Mononuclear cell (primary cell): ENCODE measurements at regions not wholly inside any gene's neighbourhood (a gene's known extent, or its start where the extent isn't known, plus 50 kb on each side); places are given as distances from the start of the nearest gene placed in this dataset.

Experiments
- H3K27me3 ChIP-seq: 2 replicates; pipeline ENCODE4 v1.6.0; 2011; ENCODE audit warnings: low read length, control low read depth; ENCODE audit not compliant: insufficient read depth
- H3K4me1 ChIP-seq: 2 replicates; pipeline ENCODE4 v1.5.1; 2011; ENCODE audit warnings: mild to moderate bottlenecking, low read length, control low read depth; ENCODE audit not compliant: insufficient read depth
- H3K4me3 ChIP-seq: 2 replicates; pipeline ENCODE4 v1.5.1; 2011; ENCODE audit warnings: mild to moderate bottlenecking, low read length, moderate library complexity
- H3K9me3 ChIP-seq: 2 replicates; pipeline ENCODE4 v1.5.1; 2011; ENCODE audit warnings: low read depth, mild to moderate bottlenecking, control low read depth, low read length

DNA sequence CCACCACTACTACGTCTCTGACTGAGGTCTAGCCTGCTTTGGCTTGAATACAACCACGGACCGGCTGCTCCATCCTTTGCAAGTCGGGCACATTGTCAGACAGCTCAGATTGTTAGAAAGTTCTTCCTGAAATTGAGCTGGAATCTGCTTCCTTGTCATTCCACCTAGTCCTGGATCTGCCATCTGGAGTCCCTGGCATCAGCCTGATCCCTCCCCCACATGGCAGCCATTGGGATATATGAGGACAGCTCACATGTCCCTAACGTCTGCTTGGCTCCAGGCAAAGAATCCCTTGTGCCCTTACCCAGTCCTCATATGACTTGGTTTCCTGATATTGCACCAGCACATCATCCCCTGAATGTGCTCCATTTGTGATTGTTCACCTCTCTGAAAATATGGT is 56.3 kb upstream of the SYT6 start:
- H3K4me3 ChIP-seq, result no peak overlapping the region
- H3K9me3 ChIP-seq, result no peaks in the 10 kb centered on the region
- H3K27me3 ChIP-seq, result peaks cover 25% of the 10 kb centered on the region
- H3K4me1 ChIP-seq, result no peaks in the 10 kb centered on the region

DNA sequence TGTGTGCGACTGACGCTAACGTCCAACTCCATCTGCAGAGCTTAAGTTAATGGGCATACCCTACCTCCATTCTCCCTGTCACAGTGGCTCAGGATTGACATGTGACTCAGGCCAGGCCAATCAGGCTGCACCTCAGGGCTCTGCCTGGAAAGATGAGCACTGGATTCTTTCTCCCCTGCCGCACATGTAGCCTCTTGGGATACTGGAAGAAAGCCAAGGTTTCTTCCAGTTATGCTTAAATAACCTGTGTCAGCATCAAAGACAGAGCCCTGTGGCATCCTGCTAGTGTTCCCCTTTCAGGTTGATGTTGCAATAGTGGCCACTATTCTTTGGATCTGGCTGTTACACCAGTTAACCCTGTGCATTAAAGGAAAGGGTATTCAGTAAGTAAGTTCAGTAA is 55.0 kb upstream of the SYT6 start:
- Histone ChIP-seq H3K4me1 (no peaks in the 10 kb centered on the region), H3K9me3 (no peaks in the 10 kb centered on the region), H3K27me3 (peaks cover 25% of the 10 kb centered on the region), H3K4me3 (no peak overlapping the region)

GRCh38 chr1:114208106-114208505 is 54.4 kb upstream of the SYT6 start:
- H3K4me1 ChIP-seq, result no peaks in the 10 kb centered on the region
- no peaks in the 10 kb centered on the region for H3K9me3 ChIP-seq
- peaks cover 25% of the 10 kb centered on the region for H3K27me3 ChIP-seq
- no peak overlapping the region for H3K4me3 ChIP-seq

- no peaks in the 10 kb centered on the region for H3K9me3 ChIP-seq
- no peak overlapping the region for H3K4me3 ChIP-seq
- H3K4me1 ChIP-seq, result no peaks in the 10 kb centered on the region
- H3K27me3 ChIP-seq, result peaks cover 25% of the 10 kb centered on the region
Observed at GRCh38 chr1:114207635-114208034, 54.0 kb upstream of the SYT6 start.

DNA sequence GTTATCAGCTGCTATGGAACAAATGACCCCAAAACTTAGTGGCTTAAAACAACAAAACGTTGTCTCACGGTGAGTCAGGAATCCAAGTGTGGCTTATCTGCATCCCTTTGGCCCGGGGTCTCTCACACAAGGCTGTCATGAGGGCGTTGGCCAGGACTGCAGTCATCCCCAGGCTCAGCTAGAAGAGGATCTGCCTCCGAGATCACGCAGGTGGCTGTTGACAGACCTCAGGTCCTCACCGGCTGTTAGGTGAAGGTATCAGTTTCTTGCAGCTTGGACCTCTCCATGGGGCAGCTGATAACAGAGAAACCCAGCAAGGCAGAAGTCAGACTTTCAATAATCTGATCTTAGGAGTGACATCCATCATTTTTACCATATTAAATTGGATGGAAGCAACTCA is 52.7 kb upstream of the SYT6 start:
- Histone ChIP-seq H3K27me3 (peaks cover 28% of the 10 kb centered on the region), H3K9me3 (no peaks in the 10 kb centered on the region), H3K4me1 (no peaks in the 10 kb centered on the region), H3K4me3 (no peak overlapping the region)

DNA sequence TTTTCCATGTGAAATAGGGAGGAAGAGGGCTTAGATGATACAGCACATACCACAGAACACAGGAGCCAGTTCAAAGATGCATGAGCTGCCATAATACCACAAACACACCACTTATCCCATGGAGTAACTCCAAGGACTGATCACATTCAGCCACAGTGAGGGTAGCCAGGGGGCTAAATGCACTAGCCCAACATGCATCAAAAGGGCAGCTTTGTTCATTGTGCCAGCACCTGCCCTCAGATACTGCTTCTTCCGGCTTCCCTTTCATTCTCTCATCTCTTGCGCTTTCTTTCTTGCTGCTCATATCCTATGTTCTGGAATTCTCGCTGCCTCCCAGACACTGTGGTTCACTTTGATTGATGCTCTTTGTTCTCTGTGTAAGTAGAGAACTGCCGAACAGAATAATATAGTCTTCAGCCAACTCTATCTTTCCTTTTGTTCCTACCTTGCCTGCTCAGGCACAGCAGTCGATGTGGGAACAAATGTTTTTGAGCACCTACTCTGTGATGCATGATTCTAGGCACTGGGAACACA is 50.0 kb upstream of the SYT6 start:
- Histone ChIP-seq H3K4me3 (no peak overlapping the region), H3K27me3 (peaks cover 26% of the 10 kb centered on the region), H3K4me1 (no peaks in the 10 kb centered on the region), H3K9me3 (no peaks in the 10 kb centered on the region)
